Prostate gland (tissue), 2 donors: ENCODE measurements at regions not wholly inside any gene's neighbourhood (a gene's known extent, or its start where the extent isn't known, plus 50 kb on each side); places are given as distances from the start of the nearest gene placed in this dataset.
"Not testable (repeated sequence)": the region's sequence is repeated elsewhere in the genome, so short reads cannot be mapped to it uniquely, and the experiment has no call there.

ENCODE experiments used
- DNase-seq: peaks from one replicate; pipeline ENCODE4 v3.0.0-alpha.2; 2019; ENCODE audit warnings: low spot score
- H3K27ac ChIP-seq, 2 donors: fragments of 200-600 bp; sonication (generic); 2 replicates each; pipeline ENCODE4 v1.5.1; 2017 to 2019
- H3K27me3 ChIP-seq: fragments of 200-600 bp; sonication (generic); replicated peaks from 2 replicates; pipeline ENCODE4 v1.5.1; 2019; ENCODE audit not compliant: insufficient read depth
- H3K36me3 ChIP-seq, 2 donors: fragments of 200-600 bp; sonication (generic); 1 replicate in 1 of 2; 2 replicates in 1 of 2; pipeline versions ENCODE4 v1.5.1 to v1.8.1; 2017 to 2019
- H3K4me1 ChIP-seq: fragments of 200-600 bp; sonication (generic); replicated peaks from 2 replicates; pipeline ENCODE4 v1.5.1; 2019
- H3K4me3 ChIP-seq, 2 donors: fragments of 200-600 bp; sonication (generic); 2 replicates each; pipeline ENCODE4 v1.5.1; 2017 to 2019
- H3K9me3 ChIP-seq: fragments of 200-600 bp; sonication (generic); 2 replicates; pipeline ENCODE4 v1.5.1; 2017
- CTCF ChIP-seq, 4 experiments: fragments of 200-600 bp in 2 of 4; fragments of 450-650 bp in 2 of 4; sonication (generic) in 2 of 4; IDR thresholded peaks; 1 replicate in 3 of 4; 2 replicates in 1 of 4; pipeline ENCODE4 v1.5.1; 2016 to 2019; ENCODE audit warnings: antibody characterized with exemption in 4 of 4, mild to moderate bottlenecking in 2 of 4, moderate library complexity in 2 of 4
- POLR2A ChIP-seq: fragments of 450-650 bp; IDR thresholded peaks from one replicate; pipeline ENCODE4 v1.6.1; 2016; ENCODE audit warnings: antibody characterized with exemption, mild to moderate bottlenecking
- POLR2AphosphoS5 ChIP-seq: sonication (generic); formaldehyde crosslinking; IDR thresholded peaks from one replicate; pipeline ENCODE4 v1.6.1; 2017; ENCODE audit warnings: antibody characterized with exemption
- WGBS: methylation state at CpG from one replicate; pipeline ENCODE4 v1.1.5; 2018; 5-methylcytosine and 5-hydroxymethylcytosine counted together
- intact Hi-C: fragments of 100-400 bp; cut with DNase I; formaldehyde crosslinking; loops from one replicate; pipeline ENCODE4 v1.14.2; 2022

- Histone ChIP-seq H3K4me1 (no peaks in the 10 kb centered on the region), H3K9me3 (no peaks in the 10 kb centered on the region), H3K27me3 (no peaks in the 10 kb centered on the region), H3K27ac (no peak overlapping the region), H3K4me3 (no peak overlapping the region), H3K36me3 (no peaks in the 10 kb centered on the region)
- WGBS = 56% methylated on average over 8 of the region's 8 CpGs
- intact Hi-C loops = no loop called here
- TF ChIP-seq POLR2AphosphoS5 (no peak), POLR2A (no peak), CTCF (IDR thresholded peaks at IDR 0.05) (no peak)
- no peak for DNase-seq
These were observed 233.2 kb downstream of the SPATA31A1 start for GRCh38 chr9:39588500-39589137.

- H3K9me3 ChIP-seq, H3K36me3 ChIP-seq, H3K27me3 ChIP-seq, H3K4me3 ChIP-seq, H3K27ac ChIP-seq, intact Hi-C loops, H3K4me1 ChIP-seq, DNase-seq: not testable (repeated sequence)
- no CpG with 5 or more reads among the region's 24 CpGs for WGBS
These were observed 248.6 kb downstream of the SPATA31A1 start for GRCh38 chr9:39604089-39604488.

GRCh38 chr9:39611449-39612231 is 256.2 kb downstream of the SPATA31A1 start:
- H3K27me3 ChIP-seq, DNase-seq, H3K36me3 ChIP-seq, intact Hi-C loops, H3K4me3 ChIP-seq, H3K27ac ChIP-seq, H3K4me1 ChIP-seq, H3K9me3 ChIP-seq: not testable (repeated sequence)
- no CpG with 5 or more reads among the region's 4 CpGs for WGBS

GRCh38 chr9:39616480-39616879 is 261.0 kb downstream of the SPATA31A1 start:
- DNase-seq, H3K9me3 ChIP-seq, intact Hi-C loops, H3K4me1 ChIP-seq, H3K27ac ChIP-seq, H3K36me3 ChIP-seq, H3K27me3 ChIP-seq, H3K4me3 ChIP-seq: not testable (repeated sequence)
- WGBS = no CpG with 5 or more reads among the region's 4 CpGs

GRCh38 chr9:39624048-39624447 is 268.6 kb downstream of the SPATA31A1 start:
- WGBS = no CpG with 5 or more reads among the region's 10 CpGs
- H3K27ac ChIP-seq, H3K36me3 ChIP-seq, H3K4me1 ChIP-seq, H3K27me3 ChIP-seq, H3K4me3 ChIP-seq, H3K9me3 ChIP-seq, intact Hi-C loops, DNase-seq: not testable (repeated sequence)

GRCh38 chr9:39632071-39632470 is 276.6 kb downstream of the SPATA31A1 start:
- WGBS = 95% methylated on average over 7 of the region's 12 CpGs

GRCh38 chr9:39649029-39649428 is 293.6 kb downstream of the SPATA31A1 start:
- DNase-seq, intact Hi-C loops, H3K27ac ChIP-seq, H3K27me3 ChIP-seq, H3K4me1 ChIP-seq, H3K36me3 ChIP-seq, H3K9me3 ChIP-seq, H3K4me3 ChIP-seq: not testable (repeated sequence)

More at GRCh38 chr9:39632071-39632470, 276.6 kb downstream of the SPATA31A1 start:
- H3K27me3 ChIP-seq, DNase-seq, H3K36me3 ChIP-seq, intact Hi-C loops, H3K9me3 ChIP-seq, H3K27ac ChIP-seq, H3K4me3 ChIP-seq, H3K4me1 ChIP-seq: not testable (repeated sequence)

- DNase-seq, H3K36me3 ChIP-seq, H3K27me3 ChIP-seq, H3K27ac ChIP-seq, H3K4me1 ChIP-seq, H3K9me3 ChIP-seq, intact Hi-C loops, H3K4me3 ChIP-seq: not testable (repeated sequence)
- WGBS = no CpG with 5 or more reads among the region's 4 CpGs
These were observed 301.6 kb downstream of the SPATA31A1 start for GRCh38 chr9:39656960-39657603.

- WGBS = no CpG with 5 or more reads among the region's 8 CpGs
- H3K4me1 ChIP-seq, DNase-seq, H3K36me3 ChIP-seq, H3K4me3 ChIP-seq, H3K27ac ChIP-seq, H3K9me3 ChIP-seq, H3K27me3 ChIP-seq, intact Hi-C loops: not testable (repeated sequence)
These were observed 307.6 kb downstream of the SPATA31A1 start for GRCh38 chr9:39663020-39663419.

- H3K36me3 ChIP-seq, H3K4me3 ChIP-seq, DNase-seq, H3K9me3 ChIP-seq, H3K27ac ChIP-seq, H3K27me3 ChIP-seq, H3K4me1 ChIP-seq, intact Hi-C loops: not testable (repeated sequence)
- WGBS = no CpG with 5 or more reads among the region's 1 CpG
These were observed 308.2 kb downstream of the SPATA31A1 start for GRCh38 chr9:39663713-39664112.

- H3K9me3 ChIP-seq, intact Hi-C loops, DNase-seq: not testable (repeated sequence)
These were observed 309.6 kb downstream of the SPATA31A1 start for GRCh38 chr9:39665020-39665419.

More at GRCh38 chr9:39665020-39665419, 309.6 kb downstream of the SPATA31A1 start:
- WGBS = 29% methylated on average over 5 of the region's 7 CpGs
- H3K27me3 ChIP-seq, H3K36me3 ChIP-seq, H3K4me3 ChIP-seq, H3K27ac ChIP-seq, H3K4me1 ChIP-seq: not testable (repeated sequence)
